GM18505 (cell line): ENCODE measurements at regions not wholly inside any gene's neighbourhood (a gene's known extent, or its start where the extent isn't known, plus 50 kb on each side); places are given as distances from the start of the nearest gene placed in this dataset.

Experiments
- ATAC-seq: cut with Tn5 transposase; IDR thresholded peaks from one replicate; pipeline ENCODE4 v1.9.1; 2021; ENCODE audit not compliant: unreplicated experiment
- POLR2A ChIP-seq: IDR thresholded peaks from 4 replicates; pipeline ENCODE4 v1.6.1; 2011; ENCODE audit warnings: borderline replicate concordance; ENCODE audit not compliant: insufficient read depth, insufficient read length; ENCODE audit errors: extremely low read depth

GRCh38 chr14:71648725-71649124 is 283.5 kb upstream of the RGS6 start:
- no peak for TF ChIP-seq POLR2A

GRCh38 chr14:71650187-71650755 is 282.0 kb upstream of the RGS6 start:
- TF ChIP-seq POLR2A: no peak
- no peak for ATAC-seq

More at GRCh38 chr14:71648725-71649124, 283.5 kb upstream of the RGS6 start:
- no peak for ATAC-seq

GRCh38 chr14:71651228-71651627 is 281.0 kb upstream of the RGS6 start:
- ATAC-seq: no peak
- no peak for TF ChIP-seq POLR2A

GRCh38 chr14:71652368-71652767 is 279.9 kb upstream of the RGS6 start:
- no peak for ATAC-seq
- no peak for TF ChIP-seq POLR2A

DNA sequence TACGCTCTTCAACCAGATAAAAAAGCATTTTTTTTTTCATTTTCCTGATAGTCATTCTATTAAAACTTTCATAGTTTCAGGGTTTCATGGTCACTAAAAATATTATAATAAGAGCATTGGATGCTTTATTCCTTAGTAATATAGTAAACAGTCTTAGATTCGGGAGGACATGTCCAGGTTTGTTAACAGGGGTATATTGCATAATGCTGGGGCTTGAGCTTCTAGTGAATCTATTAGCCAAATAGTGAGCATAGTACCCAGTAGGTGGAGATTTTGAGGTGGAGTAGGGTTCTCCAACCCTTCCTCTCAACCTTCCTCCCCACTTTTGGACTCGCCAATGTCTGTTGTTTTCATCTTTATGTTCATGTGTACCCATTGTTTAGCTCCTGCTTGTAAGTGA is 277.4 kb upstream of the RGS6 start:
- no peak for ATAC-seq
- no peak for TF ChIP-seq POLR2A

GRCh38 chr14:71658261-71658860 is 273.9 kb upstream of the RGS6 start:
- no peak for TF ChIP-seq POLR2A
- ATAC-seq: no peak

DNA sequence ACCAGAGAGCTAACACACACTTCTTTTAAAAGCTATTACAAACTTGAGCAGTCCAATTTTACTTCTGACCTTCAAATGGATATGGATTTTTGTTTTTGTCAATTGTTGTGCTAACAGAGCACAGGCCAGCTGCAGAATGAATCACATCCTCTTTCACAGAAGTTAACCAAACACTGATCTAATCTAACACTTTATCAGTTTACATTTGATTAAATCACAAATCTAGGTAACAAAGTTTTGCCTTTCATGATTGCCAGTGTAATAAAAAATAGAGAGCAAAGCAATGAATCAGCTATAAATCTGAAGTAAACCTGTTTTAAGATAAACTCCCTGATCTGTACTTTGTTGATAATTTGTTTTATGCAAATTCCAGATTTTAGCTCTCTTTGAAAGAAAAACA is 273.1 kb upstream of the RGS6 start:
- ATAC-seq: no peak
- TF ChIP-seq POLR2A: no peak

DNA sequence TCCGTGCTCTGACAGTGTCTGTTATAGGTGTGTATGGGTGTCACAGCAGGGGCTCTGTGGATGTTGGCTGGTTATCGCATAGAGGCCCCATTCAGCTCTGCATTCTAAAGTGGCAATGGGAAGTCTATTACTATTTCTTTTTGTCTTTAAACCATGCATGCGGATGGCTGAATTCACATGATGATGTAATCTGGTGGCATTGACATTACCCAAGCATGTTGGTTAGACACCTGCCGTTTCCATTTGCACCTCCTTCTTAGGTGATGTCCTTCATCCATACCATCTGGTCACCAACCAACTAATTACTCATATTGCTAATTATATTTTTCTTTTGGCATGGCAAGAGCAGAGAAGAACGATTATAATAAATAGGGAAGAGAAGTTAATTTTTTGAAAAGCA is 270.8 kb upstream of the RGS6 start:
- no peak for TF ChIP-seq POLR2A
- ATAC-seq: no peak

DNA sequence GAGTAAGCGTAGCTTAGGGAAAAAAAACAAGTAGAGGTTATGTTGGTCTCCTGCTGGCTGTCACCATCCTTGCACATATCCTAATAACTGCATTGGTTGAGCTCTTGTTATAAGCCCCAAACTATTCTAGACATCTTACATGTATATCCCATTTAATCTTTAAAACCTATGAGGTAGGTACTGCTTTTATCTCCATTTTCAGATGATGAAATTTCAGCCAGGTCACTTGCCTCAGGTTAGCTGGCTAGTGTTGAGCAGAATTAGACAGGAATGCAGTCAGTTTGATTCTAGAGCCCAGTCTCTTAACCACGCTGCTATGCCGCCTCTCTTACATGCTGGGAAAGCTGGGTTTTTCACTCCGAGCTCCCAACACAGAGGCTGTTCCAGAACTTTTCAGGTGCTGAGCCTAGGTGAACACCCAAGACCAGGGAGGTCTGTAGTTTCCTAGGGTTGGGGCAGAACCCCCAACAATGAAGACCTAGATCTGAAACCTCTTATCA is 269.9 kb upstream of the RGS6 start:
- no peak for ATAC-seq
- TF ChIP-seq POLR2A: no peak

DNA sequence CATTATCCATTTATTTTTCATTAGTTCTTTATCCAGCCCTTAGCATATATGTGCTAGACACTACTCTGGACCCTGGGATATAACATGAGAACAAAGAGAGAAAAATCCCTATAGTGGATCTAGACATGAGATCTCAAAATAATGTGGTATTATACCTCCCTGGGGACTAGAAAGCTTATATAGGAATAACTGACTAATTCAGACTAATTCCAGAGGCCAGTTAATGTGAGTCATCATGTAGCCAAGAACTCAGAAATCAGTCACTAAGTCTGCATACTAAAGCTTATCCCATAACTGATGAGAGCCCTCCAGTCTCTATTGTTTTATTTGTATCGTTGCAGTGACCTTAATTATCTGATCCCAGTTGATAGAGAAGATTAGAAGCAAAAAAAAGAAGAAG is 267.1 kb upstream of the RGS6 start:
- no peak for ATAC-seq
- TF ChIP-seq POLR2A: no peak

DNA sequence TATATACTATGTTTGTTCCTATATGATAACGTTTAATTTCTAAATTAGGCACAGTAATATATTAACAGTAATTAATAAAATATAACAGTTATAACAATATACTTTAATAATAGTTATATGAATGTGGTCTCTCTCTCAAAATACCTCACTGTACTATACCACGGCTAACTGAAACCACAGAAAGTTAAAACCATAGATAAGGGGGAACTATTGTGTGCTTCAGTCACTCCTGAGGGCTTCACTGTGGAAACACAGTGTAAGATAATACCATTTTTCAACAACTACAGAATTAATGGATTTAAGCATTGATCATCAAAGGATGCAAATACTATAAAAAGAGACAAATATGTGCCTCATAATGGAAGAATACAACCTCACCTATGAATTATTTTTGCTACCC is 266.4 kb upstream of the RGS6 start:
- no peak for ATAC-seq
- TF ChIP-seq POLR2A: no peak

DNA sequence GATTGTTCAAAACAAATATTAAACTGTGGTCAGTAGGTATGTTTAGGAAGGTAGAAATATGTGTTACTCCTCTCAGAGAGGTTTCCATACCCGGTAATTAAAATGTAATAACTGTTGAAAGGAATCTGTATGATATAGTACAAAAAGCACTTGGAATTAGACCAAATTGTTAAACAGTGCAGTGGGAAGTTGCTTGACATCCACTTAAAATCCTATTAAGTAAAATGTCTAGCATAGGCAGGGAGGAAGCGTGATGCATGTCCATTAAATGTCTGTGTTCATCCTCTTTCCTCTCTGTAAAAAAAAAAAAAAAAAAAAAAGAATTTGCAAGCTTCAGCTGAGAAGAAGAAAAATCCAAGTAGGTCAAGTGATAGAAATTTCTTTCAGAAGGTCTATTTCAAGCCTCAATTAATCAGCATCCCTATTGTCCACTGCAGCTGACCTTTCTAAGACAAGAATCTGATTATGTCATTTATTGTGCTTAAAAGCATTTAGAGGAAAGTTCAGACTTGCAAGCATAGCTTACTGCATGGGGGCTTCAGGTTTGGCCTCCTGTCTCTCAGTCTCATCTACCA is 265.6 kb upstream of the RGS6 start:
- no peak for ATAC-seq
- TF ChIP-seq POLR2A: no peak

DNA sequence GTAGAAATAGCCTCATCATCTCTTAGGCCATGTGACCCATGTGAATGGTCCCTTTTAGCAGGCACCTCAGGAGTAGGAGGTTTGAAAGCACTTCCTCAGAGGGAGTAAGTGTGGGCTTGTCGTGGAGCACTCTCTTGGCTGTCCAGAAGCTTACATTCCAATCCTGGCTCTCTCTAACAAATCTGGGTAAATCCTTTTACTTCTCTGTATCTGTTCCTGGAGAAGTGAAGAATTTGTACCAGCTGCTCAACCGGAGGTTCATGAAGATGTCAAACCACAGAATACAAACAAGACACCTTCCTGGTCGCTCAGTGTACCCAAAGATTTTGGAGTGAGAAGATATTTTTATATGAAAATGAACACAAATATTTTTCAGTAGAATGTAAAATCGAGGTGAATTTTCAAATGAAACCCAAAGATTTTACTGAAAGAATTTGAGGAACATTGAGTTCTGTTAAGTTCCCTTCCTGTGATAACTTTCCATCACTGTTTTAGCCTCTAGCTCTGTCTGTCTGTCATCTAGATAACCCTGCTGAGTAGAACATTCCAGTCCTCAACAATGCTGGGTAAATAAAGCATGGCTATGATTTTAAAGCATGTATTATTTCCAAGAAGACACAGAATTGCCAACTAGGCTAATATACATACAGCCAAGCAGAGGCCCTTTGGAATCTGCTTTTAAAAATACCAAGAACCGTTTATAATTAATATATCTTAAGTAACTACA is 263.9 kb upstream of the RGS6 start:
- no peak for TF ChIP-seq POLR2A
- ATAC-seq: no peak

GRCh38 chr14:71672596-71672995 is 259.6 kb upstream of the RGS6 start:
- no peak for TF ChIP-seq POLR2A

GRCh38 chr14:71675126-71675899 is 256.9 kb upstream of the RGS6 start:
- no peak for TF ChIP-seq POLR2A
- no peak for ATAC-seq

More at GRCh38 chr14:71672596-71672995, 259.6 kb upstream of the RGS6 start:
- ATAC-seq: no peak
